HG03575 (cell line): ENCODE measurements at regions not wholly inside any gene's neighbourhood (a gene's known extent, or its start where the extent isn't known, plus 50 kb on each side); places are given as distances from the start of the nearest gene placed in this dataset.
A peak's percentile ranks its signal among the peaks of the same experiment; 100 is the strongest.
"Not testable (repeated sequence)": the region's sequence is repeated elsewhere in the genome, so short reads cannot be mapped to it uniquely, and the experiment has no call there.

ENCODE experiments used
- ATAC-seq: cut with Tn5 transposase; IDR thresholded peaks from one replicate; pipeline ENCODE4 v1.9.1; 2021; ENCODE audit not compliant: unreplicated experiment, insufficient number of reproducible peaks, low FRiP score; ENCODE audit errors: extremely low read depth

DNA sequence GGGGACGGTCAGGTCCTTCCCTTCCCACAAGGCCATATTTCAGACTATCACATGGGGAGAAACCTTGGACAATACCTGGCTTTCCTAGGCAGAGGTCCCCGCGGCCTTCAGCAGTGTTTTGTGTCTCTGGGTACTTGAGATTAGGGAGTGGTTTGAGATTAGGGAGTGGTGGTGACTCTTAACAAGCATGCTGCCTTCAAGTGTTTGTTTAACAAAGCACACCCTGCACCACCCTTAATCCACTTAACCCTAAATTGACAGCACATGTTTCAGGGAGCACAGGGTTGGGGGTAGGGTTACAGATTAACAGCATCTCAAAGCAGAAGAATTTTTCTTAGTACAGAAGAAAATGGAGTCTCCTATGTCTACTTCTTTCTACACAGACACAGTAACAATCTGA, 1152.2 kb upstream of the SLC39A10 start:
- ATAC-seq, result not testable (repeated sequence)

DNA sequence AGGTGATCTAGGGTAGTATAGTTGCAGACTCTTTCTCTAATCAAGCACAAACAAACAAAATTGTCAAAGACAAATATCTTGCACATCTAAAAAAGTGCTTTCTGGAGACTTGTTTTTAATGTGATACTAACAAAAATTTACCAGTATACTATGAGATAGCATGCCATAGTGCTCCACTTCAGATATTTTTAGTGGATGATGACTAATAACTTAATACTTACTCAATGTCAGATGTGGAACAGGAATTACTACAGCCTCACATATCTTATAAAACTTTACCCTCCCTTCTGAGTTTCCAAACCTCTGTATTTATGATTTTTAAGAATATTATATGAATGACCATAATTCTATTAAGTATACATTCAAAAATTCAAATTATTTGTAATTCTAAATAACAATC, 1162.0 kb upstream of the SLC39A10 start:
- no peak for ATAC-seq

DNA sequence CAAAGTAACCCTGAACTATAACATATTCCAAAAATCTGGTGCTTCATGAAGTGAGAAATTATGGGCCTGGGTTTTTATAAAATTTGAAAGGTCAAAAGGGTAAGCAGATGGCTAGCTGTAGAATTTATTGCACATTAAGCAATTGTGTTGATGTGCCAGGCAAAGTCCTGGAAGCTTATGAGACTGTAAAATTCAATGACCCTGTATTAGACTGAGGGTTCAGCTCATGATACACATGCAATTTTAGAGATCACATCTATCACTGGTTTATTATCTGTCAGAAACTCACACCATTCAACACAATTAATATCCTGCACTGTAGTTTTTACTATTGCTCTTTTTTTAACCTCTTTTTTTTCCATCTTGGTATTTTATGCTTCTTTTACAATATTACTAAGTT, 1162.6 kb upstream of the SLC39A10 start:
- no peak for ATAC-seq

DNA sequence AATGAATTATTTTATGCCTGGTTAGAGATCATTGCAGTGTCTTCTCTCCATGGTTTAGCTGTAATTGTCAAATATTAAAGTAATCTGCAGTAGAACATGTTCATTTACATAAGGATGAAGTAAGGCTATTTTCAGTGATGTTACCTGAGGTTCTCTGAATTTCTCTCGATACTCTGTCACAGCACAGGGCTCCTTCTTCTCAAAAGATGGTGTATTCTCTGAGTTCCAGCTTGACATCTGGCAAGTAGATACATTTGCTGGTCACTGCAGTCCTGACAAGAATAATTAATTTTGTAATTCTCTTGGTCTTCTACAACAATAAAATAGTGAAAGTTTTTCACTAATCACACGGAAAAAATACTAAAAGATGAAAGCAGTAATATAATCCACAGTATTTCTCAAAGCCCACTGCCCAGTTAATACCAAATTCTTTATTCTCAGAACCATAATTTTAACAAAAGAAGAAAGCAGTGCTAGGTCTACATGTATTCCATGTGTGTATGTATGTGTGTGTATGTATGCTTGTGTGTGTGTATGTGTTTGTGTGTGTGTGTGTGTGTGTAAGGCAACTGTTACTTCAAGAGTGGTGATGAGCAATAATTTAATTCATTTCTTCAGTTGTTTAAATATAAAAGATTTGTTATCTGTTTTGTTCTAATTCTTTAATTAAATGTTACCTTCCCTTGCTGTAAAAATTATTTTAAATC, 1165.5 kb upstream of the SLC39A10 start:
- ATAC-seq, result no peak

DNA sequence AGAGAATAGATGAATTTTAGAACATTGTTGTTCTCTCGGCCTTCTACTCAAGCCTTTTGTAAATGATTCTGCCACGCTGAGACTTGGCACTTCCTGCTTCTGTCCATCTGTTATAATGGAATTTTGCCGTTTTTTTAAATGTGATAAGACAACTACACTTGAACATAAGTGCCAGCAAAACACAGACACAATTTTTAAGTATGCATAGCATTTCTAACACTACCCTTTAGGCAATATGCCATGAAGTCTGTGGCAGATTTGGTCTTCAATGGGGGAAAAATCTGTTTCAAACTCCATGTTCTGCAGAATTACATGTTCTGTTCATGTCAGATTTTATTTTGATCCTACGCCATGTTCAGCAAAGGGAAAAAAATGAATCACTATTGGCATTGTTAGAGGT, 1170.7 kb upstream of the SLC39A10 start:
- no peak for ATAC-seq

DNA sequence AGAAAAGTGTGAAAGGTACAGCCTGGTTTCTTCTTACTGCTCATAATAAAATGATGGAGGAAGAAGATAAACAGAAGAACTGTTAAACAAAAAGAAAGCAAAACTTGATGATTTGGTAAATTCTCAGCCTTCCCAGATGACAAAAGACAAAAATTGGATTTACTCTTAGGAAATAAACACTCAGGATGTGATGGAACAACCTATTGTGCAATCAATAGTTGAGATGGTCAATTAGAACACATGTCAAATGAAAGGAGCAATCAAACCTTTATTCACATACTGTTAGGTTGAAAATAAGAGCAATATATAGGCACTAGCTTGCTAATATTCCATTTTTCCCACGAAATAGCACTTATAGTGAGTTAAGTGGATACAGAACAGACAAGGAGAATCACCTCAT, 1174.0 kb upstream of the SLC39A10 start:
- no peak for ATAC-seq

DNA sequence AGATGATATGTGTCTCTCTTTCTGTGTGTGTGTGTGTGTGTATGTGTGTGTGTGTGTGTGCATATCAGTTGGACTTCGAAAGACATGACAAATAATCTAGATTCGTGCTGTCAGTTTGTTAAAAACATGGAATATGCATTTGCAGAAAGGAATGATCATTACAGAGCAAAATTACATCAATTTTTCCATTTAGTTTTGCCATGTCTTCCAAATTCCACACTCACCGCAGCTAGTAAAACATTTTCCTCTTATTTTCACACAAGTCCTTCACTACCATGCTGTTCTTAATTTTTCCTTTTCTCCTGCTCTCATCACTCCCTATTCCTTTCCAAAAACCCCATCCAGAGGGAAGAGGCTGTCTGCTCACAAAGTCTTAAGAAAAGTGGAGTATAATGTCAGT, 1191.4 kb upstream of the SLC39A10 start:
- no peak for ATAC-seq

DNA sequence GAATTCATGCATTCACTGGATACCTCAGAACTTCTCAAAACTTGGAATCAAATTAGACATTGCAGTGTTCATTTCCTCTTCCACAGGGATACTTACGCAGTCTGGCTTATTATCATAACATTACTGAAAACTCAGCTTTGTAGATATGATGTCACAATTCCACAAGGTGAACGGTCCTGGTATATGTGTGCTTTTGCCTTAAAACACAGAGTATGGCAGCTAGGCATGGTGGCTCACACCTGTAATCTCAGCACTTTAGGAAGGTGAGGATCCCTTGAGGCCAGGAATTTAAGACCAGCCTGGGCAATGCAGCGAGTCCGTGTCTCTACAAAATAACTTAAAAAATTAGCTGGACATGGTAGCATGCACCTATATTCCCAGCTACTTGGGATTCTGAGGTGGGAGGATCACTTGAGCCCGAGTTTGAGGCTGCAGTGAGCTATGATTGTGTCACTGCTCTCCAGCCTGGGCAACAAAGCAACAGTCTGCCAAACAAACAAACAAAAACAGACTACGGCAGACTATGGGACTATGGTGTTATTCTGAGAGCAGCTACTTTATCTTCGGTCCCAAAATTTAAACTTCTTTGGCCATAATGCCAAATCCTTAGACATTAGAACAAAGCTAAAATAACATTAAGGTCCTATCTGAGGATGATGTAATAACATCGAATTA, 1191.9 kb upstream of the SLC39A10 start:
- ATAC-seq, result no peak

DNA sequence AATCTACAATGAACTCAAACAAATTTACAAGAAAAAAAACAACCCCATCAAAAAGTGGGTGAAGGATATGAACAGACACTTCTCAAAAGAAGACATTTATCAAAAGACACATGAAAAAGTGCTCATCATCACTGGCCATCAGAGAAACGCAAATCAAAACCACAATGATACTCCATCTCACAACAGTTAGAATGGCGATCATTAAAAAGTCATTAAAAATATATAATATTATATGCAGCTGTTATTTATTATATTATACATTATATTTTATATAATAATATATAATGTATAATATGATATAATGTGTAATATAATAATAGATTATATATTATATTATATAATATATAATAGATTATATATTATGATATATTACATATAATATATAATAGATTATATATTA, 1194.1 kb upstream of the SLC39A10 start:
- not testable (repeated sequence) for ATAC-seq

DNA sequence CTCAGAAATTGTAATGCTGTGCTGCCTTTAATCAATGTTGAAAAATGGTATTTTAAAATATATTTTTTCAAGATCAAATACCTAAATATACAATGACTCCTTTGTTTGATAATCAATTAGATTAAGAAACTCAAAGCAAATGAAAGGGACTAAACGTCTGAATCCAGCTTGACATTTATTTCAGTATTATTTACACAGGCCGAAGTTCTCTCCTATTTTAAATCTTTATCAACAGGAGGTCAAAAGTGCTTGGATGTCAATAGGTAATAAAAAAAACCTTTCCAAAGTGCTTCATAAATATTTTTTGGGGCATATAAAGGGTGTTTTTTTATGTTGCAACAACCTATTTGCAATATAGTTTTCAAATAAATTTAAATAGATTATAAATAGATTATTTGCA, 1201.7 kb upstream of the SLC39A10 start:
- no peak for ATAC-seq

DNA sequence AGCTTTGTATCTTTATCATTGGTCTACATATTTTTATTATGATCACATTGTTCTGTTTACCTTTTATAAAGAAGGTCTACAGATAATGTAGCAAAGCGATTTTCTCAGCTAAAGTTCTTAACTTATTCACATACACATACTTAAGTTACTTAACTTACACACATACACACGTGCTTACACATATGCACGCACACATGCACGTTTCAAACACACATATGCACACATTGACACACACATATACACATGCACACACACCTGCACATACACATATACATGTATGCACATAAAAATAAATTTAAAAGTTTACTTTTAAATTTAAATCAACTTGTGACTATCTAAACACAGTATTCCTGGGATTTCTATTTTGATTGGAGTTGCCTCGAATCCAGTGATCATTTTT, 1204.5 kb upstream of the SLC39A10 start:
- ATAC-seq, result no peak

DNA sequence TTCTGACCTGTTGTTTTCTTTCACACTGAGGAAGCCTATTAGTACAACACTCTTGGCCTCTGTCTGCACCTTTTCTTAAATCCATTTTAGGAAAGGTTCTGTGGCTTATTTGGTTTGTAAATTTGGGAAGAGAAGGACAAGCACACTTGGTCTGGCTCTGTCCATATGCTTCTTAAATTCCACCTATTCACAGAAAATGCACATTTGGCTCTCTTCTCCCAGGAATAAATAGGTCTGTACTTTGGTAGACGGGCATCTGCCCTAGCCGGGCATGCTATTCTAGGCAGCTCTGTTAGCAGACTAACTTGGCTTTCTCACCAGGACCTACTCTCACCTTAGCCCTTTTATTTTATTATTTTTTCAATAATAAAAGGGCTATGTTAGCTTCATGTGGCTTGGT, 1211.8 kb upstream of the SLC39A10 start:
- no peak for ATAC-seq

DNA sequence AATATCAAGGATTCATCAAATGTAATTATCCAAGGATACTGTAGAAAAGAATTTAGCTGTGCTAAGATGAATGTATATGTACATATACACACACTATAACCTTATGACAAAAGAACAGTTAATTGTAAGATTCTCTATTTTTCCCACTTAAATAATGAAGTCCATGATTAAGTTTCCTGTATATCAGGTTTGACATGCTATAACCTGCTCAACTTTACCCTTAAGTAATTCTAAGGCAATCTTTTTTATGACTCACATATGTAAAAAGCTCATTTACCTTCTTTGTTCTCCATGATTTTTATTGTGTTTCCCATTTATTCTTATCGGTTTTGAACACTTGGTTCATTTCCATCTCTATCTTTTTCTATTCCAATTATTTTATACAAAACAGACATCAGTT, 1213.1 kb upstream of the SLC39A10 start:
- no peak for ATAC-seq

DNA sequence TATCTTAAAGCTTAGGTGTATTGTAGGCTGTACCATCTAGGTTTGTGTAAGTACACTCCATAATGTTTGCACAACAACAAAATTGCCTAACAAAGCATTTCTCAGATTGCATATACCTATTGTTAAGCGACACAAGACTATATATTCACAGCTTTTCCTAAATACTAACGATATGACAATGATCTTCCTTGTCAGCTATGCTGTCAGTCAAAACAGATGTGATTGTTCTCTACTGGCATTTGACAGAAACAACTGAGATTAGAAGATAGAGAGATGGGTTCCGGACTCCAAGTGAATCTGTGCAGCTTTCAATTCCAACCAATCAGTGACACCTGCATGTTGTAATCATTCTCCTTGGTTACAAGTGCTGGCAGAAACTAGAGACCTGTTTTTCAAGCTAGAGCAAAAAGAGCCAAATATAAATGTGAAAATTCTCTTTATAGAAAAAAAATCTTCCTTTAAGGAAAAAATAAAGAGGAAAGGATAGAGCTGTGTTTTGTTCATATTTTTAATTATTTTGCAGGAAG, 1232.3 kb upstream of the SLC39A10 start:
- no peak for ATAC-seq

DNA sequence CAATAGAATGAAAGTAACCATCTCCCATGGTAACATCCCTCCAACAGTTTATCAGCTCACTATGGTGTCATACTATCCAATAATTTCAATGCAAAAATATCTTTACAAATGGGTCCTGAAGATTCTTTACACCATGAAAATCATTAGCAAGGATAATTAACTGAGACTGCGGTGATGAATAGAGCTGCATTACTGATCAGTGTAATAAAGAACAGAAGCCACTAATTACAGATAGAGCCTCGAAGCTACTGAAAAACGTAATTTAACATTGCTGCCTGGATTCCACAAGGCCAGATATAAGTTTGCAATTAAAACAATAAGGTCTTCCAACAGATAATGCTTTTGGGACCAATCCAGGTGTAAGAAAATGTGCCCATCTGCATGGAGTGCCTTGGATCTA, 1245.8 kb upstream of the SLC39A10 start:
- no peak for ATAC-seq

DNA sequence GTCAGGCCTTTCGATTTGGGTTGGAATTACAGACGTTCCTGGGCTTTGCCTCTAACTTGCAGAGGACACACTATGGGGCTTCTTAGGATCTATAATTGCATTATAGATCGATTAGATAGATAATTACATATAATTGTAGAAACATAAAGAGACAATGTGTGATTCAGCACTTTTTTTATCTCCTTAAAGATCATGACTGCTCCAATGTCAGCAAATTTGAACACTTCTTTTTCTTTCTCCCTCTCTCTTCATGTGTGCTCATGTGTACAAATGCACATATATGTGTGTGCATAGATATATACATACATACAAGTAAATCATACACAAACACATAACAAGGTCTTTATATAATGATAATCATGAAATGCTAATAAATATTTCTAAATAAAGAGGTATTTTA, 1261.2 kb upstream of the SLC39A10 start:
- ATAC-seq, result no peak

DNA sequence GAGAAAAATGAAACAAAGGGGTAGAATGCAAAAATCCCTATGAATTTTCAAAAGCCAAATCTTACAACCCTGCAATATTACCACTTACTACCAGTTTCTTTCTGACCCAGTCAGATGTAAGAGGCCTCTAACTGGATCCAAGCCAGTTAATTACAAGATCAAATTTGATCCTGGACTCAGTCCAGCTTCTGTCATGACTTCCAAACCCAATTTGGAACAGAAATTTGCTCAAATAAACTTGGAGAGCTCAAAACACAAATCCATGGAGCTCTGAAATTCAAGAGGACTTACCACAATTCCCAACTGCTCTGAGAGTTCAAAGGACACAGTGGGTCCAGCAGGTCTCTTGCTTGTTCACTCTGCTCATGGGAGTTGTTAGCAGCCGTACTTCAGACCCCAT, 1271.7 kb upstream of the SLC39A10 start:
- no peak for ATAC-seq

DNA sequence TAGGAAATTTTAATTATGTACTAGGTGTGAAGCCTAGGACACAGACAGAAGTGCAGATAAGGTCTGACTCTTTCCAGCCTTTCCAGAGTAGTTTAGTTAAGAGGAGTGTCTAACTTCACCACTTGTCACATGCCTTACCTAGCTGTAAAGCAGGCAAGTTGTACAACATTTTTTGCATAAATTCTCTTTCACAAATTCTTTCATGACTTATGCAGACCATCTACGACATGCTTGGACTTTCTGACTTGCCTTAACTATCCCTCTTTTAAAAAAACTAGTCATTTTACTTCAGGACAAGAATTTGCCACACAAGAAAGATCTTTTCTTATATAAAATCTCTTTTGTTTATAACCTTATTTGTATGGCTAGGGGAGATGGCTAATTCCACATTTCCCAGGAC, 1273.6 kb upstream of the SLC39A10 start:
- ATAC-seq, result no peak

DNA sequence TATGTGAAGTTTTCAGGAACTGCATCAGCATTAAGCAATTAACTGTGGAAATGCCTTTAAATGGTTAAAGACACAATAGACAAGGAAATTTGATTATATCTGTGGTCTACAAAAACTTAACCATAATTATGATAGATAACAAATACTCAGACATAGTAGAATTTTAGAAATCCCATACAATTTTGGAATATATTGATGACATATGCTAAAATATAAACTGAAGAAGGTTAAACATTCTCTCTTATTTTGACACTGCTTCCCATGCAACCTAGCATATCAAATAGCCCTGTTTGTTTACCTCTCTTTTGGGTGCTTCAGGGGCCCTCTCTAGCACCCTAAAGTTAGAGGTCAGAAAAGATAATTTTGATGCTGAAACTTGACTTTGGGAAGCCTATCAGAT, 1274.8 kb upstream of the SLC39A10 start:
- no peak for ATAC-seq

DNA sequence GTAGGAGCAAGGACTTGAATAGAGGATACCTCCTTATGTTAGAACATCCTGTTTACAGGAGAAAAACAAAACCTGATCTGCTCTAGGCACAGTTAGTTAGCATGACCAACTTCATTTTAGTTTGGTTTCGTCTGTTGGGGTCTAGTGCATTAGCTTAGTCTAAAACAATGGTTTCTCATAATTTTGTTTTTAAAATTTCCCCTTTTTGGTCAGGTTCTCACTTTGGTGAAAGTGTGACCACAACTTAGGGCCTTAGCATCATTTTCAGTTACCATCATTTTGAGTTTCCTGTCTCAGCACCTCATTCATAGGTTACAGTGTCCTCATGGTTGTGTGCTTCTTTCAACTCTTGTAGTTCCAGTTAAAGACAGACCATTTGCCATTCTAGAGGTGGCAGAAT, 1277.0 kb upstream of the SLC39A10 start:
- ATAC-seq, result peak; percentile 53

DNA sequence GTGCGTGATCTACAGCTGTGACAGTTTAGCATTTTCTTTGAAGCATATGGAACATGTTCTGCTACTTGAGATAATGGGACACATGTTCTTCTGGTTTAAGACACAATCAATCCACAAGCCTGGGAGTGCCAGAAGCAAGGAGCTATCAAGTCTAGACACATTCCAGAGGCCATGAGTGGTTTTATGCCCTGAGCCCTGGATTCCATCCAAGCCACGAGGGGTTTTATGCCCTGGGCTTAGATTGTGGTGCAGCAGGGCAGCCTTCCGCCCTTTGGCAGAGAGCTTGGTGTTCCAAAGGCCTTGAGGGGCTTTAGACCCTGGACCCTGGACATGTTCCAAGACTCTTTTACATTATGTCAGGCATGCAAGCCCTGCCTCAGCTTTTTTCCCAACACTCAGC, 1289.6 kb upstream of the SLC39A10 start:
- ATAC-seq, result not testable (repeated sequence)
